ENCODE measurements at regions not wholly inside any gene's neighbourhood (a gene's known extent, or its start where the extent isn't known, plus 50 kb on each side); places are given as distances from the start of the nearest gene placed in this dataset.
"Not testable (repeated sequence)": the region's sequence is repeated elsewhere in the genome, so short reads cannot be mapped to it uniquely, and the experiment has no call there.

GRCh38 chrX:92283308-92283707 is 504.1 kb downstream of the PCDH11X start:
- H3K27me3 Mint-ChIP-seq: no peaks in the 10 kb centered on the region
- no peaks in the 10 kb centered on the region for H3K4me1 Mint-ChIP-seq (ENCODE audit: unreplicated experiment)
- no peak for TF ChIP-seq CTCF (conservative IDR thresholded peaks at IDR 0.05)
- DNase-seq (ENCODE audit: extremely low spot score, unreplicated experiment): no peak
- no peak overlapping the region for H3K27ac Mint-ChIP-seq
- H3K36me3 Mint-ChIP-seq: no peaks in the 10 kb centered on the region
- no peak overlapping the region for H3K4me3 Mint-ChIP-seq
- H3K9me3 Mint-ChIP-seq: no peaks in the 10 kb centered on the region

- not testable (repeated sequence) for H3K4me3 Mint-ChIP-seq; H3K9me3 Mint-ChIP-seq; H3K27me3 Mint-ChIP-seq; H3K27ac Mint-ChIP-seq; H3K4me1 Mint-ChIP-seq (ENCODE audit: unreplicated experiment); DNase-seq (ENCODE audit: extremely low spot score, unreplicated experiment); H3K36me3 Mint-ChIP-seq
Measured at GRCh38 chrX:92298067-92298466, 518.9 kb downstream of the PCDH11X start.

GRCh38 chrX:92333194-92333593 is 554.0 kb downstream of the PCDH11X start:
- not testable (repeated sequence) for H3K36me3 Mint-ChIP-seq, H3K9me3 Mint-ChIP-seq

GRCh38 chrX:92351065-92351464 is 571.9 kb downstream of the PCDH11X start:
- H3K9me3 Mint-ChIP-seq; H3K27me3 Mint-ChIP-seq; H3K27ac Mint-ChIP-seq; DNase-seq (ENCODE audit: extremely low spot score, unreplicated experiment); H3K36me3 Mint-ChIP-seq; H3K4me1 Mint-ChIP-seq (ENCODE audit: unreplicated experiment); H3K4me3 Mint-ChIP-seq: not testable (repeated sequence)

More at GRCh38 chrX:92333194-92333593, 554.0 kb downstream of the PCDH11X start:
- not testable (repeated sequence) for H3K27me3 Mint-ChIP-seq; H3K27ac Mint-ChIP-seq; DNase-seq (ENCODE audit: extremely low spot score, unreplicated experiment); H3K4me1 Mint-ChIP-seq (ENCODE audit: unreplicated experiment); H3K4me3 Mint-ChIP-seq

GRCh38 chrX:92351511-92351910 is 572.3 kb downstream of the PCDH11X start:
- H3K36me3 Mint-ChIP-seq: no peaks in the 10 kb centered on the region
- H3K27ac Mint-ChIP-seq: no peak overlapping the region
- no peak overlapping the region for H3K4me3 Mint-ChIP-seq
- no peaks in the 10 kb centered on the region for H3K9me3 Mint-ChIP-seq
- no peak for DNase-seq (ENCODE audit: extremely low spot score, unreplicated experiment)
- H3K4me1 Mint-ChIP-seq (ENCODE audit: unreplicated experiment): no peaks in the 10 kb centered on the region
- H3K27me3 Mint-ChIP-seq: no peaks in the 10 kb centered on the region
- no peak for TF ChIP-seq CTCF (conservative IDR thresholded peaks at IDR 0.05)
